SK-N-SH treated with all-trans-retinoic acid at 6 μM for 48 hours (cell line): ENCODE measurements at regions not wholly inside any gene's neighbourhood (a gene's known extent, or its start where the extent isn't known, plus 50 kb on each side); places are given as distances from the start of the nearest gene placed in this dataset.

Experiments
- ATAC-seq: fragments of 200-7000 bp; cut with Tn5 transposase; 3 replicates; pipeline ENCODE4 v1.9.1; 2020; ENCODE audit warnings: mild to moderate bottlenecking, moderate library complexity
- ARNTL ChIP-seq: fragments of 450-650 bp; formaldehyde crosslinking; IDR thresholded peaks from 2 replicates; pipeline ENCODE4 v1.5.0; 2020; ENCODE audit warnings: low read depth, mild to moderate bottlenecking, moderate library complexity, borderline replicate concordance
- BACH2 ChIP-seq: fragments of 250-450 bp; sonication (Bioruptor Pico); IDR thresholded peaks from 2 replicates; pipeline ENCODE4 v1.9.0; 2021; ENCODE audit warnings: mild to moderate bottlenecking, borderline replicate concordance
- CSDC2 ChIP-seq: fragments of 250-450 bp; sonication (Bioruptor Pico); IDR thresholded peaks from 2 replicates; pipeline ENCODE4 v1.5.0; 2020; ENCODE audit warnings: mild to moderate bottlenecking, moderate library complexity
- GLIS3 ChIP-seq: fragments of 250-450 bp; sonication (Bioruptor Pico); IDR thresholded peaks from 2 replicates; pipeline ENCODE4 v1.5.0; 2020; ENCODE audit warnings: mild to moderate bottlenecking, moderate library complexity
- ISL1 ChIP-seq: fragments of 250-450 bp; sonication (Bioruptor Pico); IDR thresholded peaks from 2 replicates; pipeline ENCODE4 v2.1.2; 2022; ENCODE audit warnings: mild to moderate bottlenecking, moderate library complexity
- OSR1 ChIP-seq: fragments of 250-450 bp; sonication (Bioruptor Pico); IDR thresholded peaks from 2 replicates; pipeline ENCODE4 v1.8.0; 2022; ENCODE audit warnings: moderate library complexity, mild to moderate bottlenecking, inconsistent platforms
- PPARA ChIP-seq: fragments of 250-450 bp; sonication (Bioruptor Pico); IDR thresholded peaks from 2 replicates; pipeline ENCODE4 v1.5.0; 2020; ENCODE audit warnings: mild to moderate bottlenecking, borderline replicate concordance
- RARB ChIP-seq: fragments of 250-450 bp; sonication (Bioruptor Pico); IDR thresholded peaks from 2 replicates; pipeline ENCODE4 v1.8.0; 2021; ENCODE audit warnings: mild to moderate bottlenecking, moderate library complexity
- TCF4 ChIP-seq: fragments of 250-450 bp; sonication (Bioruptor Pico); IDR thresholded peaks from 2 replicates; pipeline ENCODE4 v1.8.0; 2021; ENCODE audit warnings: mild to moderate bottlenecking, moderate library complexity, borderline replicate concordance
- TOX ChIP-seq: fragments of 250-450 bp; sonication (Bioruptor Pico); IDR thresholded peaks from 2 replicates; pipeline ENCODE4 v1.8.0; 2021; ENCODE audit warnings: mild to moderate bottlenecking, moderate library complexity, borderline replicate concordance
- ZC3H10 ChIP-seq: fragments of 250-450 bp; sonication (Bioruptor Pico); IDR thresholded peaks from 2 replicates; pipeline ENCODE4 v1.5.1; 2021; ENCODE audit warnings: mild to moderate bottlenecking, moderate library complexity
- ZFP3 ChIP-seq: fragments of 250-450 bp; sonication (Bioruptor Pico); IDR thresholded peaks from 2 replicates; pipeline ENCODE4 v1.5.0; 2020; ENCODE audit warnings: mild to moderate bottlenecking, moderate library complexity
- ZFP30 ChIP-seq: fragments of 450-650 bp; formaldehyde crosslinking; IDR thresholded peaks from 2 replicates; pipeline ENCODE4 v1.5.0; 2022; ENCODE audit warnings: mild to moderate bottlenecking, moderate library complexity
- ZNF565 ChIP-seq: fragments of 450-650 bp; formaldehyde crosslinking; conservative IDR thresholded peaks from 2 replicates; pipeline ENCODE4 v1.5.0; 2020; ENCODE audit warnings: low read depth, mild to moderate bottlenecking, moderate library complexity
- ZNF70 ChIP-seq: fragments of 450-650 bp; formaldehyde crosslinking; IDR thresholded peaks from 2 replicates; pipeline ENCODE4 v1.5.0; 2020; ENCODE audit warnings: mild to moderate bottlenecking, moderate library complexity
- ZNF8 ChIP-seq: fragments of 450-650 bp; formaldehyde crosslinking; IDR thresholded peaks from 2 replicates; pipeline ENCODE4 v1.5.0; 2020; ENCODE audit warnings: mild to moderate bottlenecking, moderate library complexity
- TF ChIP-seq, protein P1 (sequence below): fragments of 250-450 bp; sonication (Bioruptor Pico); IDR thresholded peaks from 2 replicates; pipeline ENCODE4 v1.5.1; 2020; ENCODE audit warnings: low read depth, mild to moderate bottlenecking, moderate library complexity
- TF ChIP-seq, protein P2 (sequence below): fragments of 250-450 bp; sonication (Bioruptor Pico); IDR thresholded peaks from 2 replicates; pipeline ENCODE4 v1.8.0; 2021; ENCODE audit warnings: low read depth, mild to moderate bottlenecking, moderate library complexity, borderline replicate concordance
- TF ChIP-seq, protein P3 (sequence below): fragments of 250-450 bp; sonication (Bioruptor Pico); IDR thresholded peaks from 2 replicates; pipeline ENCODE4 v1.8.0; 2020; ENCODE audit warnings: mild to moderate bottlenecking, moderate library complexity, borderline replicate concordance
- TF ChIP-seq, protein P4 (sequence below): fragments of 250-450 bp; sonication (Bioruptor Pico); IDR thresholded peaks from 2 replicates; pipeline ENCODE4 v1.5.0; 2020; ENCODE audit warnings: mild to moderate bottlenecking, moderate library complexity
- TF ChIP-seq, protein P5 (sequence below): fragments of 250-450 bp; sonication (Bioruptor Pico); IDR thresholded peaks from 2 replicates; pipeline ENCODE4 v1.5.1; 2021; ENCODE audit warnings: mild to moderate bottlenecking, moderate library complexity

DNA sequence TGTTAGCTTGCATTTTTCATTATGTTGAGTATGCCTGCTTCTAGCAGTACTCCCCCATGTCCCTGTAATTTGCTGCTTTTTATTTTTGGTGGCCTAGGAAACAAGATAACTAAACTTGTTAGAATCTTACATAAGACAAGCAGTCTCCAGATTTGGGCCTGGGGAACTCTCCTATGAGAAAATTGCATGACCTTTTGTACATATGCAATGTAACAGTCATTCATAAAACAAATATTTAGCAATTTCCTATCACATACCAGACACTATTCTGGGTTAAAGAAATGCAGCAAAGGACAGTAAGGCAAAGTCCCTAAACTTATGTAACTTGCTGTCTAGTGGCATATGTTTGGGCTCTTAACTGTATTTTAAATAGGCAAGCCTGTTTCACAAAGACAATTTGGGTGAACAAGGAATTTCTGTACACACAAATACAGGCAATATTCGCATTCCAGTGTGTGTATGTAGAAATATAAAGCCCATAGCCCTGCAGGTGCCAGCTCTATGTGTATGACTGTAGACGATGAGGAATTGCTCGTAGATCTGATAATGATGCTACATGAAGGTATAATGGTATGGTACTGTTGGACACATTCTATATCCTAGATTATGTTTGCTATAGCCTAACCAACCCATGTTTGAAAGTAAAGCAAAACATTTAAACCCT, 305.2 kb upstream of the CITED2 start:
- ATAC-seq: no peak
- no peak for TF ChIP-seq ARNTL (CRISPR knock-in tag)
- no peak for TF ChIP-seq CSDC2
- no peak for TF ChIP-seq GLIS3 (CRISPR knock-in tag)
- TF ChIP-seq, protein P1, sequence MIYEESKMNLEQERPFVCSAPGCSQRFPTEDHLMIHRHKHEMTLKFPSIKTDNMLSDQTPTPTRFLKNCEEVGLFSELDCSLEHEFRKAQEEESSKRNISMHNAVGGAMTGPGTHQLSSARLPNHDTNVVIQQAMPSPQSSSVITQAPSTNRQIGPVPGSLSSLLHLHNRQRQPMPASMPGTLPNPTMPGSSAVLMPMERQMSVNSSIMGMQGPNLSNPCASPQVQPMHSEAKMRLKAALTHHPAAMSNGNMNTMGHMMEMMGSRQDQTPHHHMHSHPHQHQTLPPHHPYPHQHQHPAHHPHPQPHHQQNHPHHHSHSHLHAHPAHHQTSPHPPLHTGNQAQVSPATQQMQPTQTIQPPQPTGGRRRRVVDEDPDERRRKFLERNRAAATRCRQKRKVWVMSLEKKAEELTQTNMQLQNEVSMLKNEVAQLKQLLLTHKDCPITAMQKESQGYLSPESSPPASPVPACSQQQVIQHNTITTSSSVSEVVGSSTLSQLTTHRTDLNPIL (CRISPR knock-in tag): no peak
- TF ChIP-seq, protein P2, sequence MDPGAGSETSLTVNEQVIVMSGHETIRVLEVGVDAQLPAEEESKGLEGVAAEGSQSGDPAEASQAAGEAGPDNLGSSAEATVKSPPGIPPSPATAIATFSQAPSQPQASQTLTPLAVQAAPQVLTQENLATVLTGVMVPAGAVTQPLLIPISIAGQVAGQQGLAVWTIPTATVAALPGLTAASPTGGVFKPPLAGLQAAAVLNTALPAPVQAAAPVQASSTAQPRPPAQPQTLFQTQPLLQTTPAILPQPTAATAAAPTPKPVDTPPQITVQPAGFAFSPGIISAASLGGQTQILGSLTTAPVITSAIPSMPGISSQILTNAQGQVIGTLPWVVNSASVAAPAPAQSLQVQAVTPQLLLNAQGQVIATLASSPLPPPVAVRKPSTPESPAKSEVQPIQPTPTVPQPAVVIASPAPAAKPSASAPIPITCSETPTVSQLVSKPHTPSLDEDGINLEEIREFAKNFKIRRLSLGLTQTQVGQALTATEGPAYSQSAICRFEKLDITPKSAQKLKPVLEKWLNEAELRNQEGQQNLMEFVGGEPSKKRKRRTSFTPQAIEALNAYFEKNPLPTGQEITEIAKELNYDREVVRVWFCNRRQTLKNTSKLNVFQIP: no peak
- TF ChIP-seq ZNF70: no peak
- no peak for TF ChIP-seq PPARA (CRISPR knock-in tag)
- TF ChIP-seq, protein P3, sequence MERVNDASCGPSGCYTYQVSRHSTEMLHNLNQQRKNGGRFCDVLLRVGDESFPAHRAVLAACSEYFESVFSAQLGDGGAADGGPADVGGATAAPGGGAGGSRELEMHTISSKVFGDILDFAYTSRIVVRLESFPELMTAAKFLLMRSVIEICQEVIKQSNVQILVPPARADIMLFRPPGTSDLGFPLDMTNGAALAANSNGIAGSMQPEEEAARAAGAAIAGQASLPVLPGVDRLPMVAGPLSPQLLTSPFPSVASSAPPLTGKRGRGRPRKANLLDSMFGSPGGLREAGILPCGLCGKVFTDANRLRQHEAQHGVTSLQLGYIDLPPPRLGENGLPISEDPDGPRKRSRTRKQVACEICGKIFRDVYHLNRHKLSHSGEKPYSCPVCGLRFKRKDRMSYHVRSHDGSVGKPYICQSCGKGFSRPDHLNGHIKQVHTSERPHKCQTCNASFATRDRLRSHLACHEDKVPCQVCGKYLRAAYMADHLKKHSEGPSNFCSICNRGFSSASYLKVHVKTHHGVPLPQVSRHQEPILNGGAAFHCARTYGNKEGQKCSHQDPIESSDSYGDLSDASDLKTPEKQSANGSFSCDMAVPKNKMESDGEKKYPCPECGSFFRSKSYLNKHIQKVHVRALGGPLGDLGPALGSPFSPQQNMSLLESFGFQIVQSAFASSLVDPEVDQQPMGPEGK: no peak
- no peak for TF ChIP-seq ISL1
- no peak for TF ChIP-seq ZNF8 (CRISPR knock-in tag)
- TF ChIP-seq RARB (CRISPR knock-in tag): no peak
- no peak for TF ChIP-seq BACH2 (CRISPR knock-in tag)
- no peak for TF ChIP-seq ZC3H10
- TF ChIP-seq, protein P4, sequence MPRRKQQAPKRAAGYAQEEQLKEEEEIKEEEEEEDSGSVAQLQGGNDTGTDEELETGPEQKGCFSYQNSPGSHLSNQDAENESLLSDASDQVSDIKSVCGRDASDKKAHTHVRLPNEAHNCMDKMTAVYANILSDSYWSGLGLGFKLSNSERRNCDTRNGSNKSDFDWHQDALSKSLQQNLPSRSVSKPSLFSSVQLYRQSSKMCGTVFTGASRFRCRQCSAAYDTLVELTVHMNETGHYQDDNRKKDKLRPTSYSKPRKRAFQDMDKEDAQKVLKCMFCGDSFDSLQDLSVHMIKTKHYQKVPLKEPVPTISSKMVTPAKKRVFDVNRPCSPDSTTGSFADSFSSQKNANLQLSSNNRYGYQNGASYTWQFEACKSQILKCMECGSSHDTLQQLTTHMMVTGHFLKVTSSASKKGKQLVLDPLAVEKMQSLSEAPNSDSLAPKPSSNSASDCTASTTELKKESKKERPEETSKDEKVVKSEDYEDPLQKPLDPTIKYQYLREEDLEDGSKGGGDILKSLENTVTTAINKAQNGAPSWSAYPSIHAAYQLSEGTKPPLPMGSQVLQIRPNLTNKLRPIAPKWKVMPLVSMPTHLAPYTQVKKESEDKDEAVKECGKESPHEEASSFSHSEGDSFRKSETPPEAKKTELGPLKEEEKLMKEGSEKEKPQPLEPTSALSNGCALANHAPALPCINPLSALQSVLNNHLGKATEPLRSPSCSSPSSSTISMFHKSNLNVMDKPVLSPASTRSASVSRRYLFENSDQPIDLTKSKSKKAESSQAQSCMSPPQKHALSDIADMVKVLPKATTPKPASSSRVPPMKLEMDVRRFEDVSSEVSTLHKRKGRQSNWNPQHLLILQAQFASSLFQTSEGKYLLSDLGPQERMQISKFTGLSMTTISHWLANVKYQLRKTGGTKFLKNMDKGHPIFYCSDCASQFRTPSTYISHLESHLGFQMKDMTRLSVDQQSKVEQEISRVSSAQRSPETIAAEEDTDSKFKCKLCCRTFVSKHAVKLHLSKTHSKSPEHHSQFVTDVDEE (CRISPR knock-in tag): no peak
- no peak for TF ChIP-seq TOX (CRISPR knock-in tag)
- TF ChIP-seq ZNF565 (CRISPR knock-in tag): no peak
- TF ChIP-seq TCF4 (CRISPR knock-in tag): no peak
- TF ChIP-seq, all 23 proteins: peak for 0

DNA sequence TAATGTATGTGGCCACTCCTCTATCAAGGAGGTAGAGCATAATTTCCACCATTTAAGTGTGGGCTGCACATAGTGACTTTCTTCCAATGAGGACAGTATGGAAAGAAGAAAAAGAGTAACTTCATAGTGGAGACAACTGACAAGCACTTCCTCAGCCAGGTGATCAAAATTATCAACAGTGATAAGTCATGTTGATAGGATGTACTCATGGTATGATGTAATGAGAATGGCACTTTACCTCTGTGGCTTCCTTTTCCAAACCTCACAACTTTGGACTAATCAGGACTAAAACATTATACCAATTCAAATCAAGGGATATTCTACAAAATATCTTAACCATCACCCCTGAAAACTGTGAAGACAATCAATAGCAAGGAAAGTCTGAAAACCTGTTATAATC, 302.3 kb upstream of the CITED2 start:
- no peak for ATAC-seq
- TF ChIP-seq ISL1: no peak

DNA sequence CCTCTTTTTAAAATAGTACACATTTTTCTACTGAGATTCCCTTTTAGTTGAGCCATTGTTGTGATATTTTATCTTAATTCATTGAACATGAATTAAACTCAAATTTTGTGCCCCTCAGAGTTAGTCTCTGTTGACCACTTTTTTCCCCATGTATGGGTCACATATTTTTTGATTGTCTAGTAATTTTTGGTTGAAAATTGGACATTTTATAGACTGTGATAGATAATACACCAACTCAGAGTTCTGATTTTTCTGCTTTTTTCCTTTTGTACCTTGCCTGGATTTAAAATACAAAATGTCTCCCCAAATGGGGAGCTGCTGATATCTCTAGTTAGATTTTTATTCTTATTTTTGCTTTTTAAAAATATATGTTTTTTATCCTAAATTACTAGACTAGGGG, 291.8 kb upstream of the CITED2 start:
- ATAC-seq: no peak
- TF ChIP-seq ARNTL (CRISPR knock-in tag): no peak
- no peak for TF ChIP-seq BACH2 (CRISPR knock-in tag)
- no peak for TF ChIP-seq ZFP30
- TF ChIP-seq, protein P4 (CRISPR knock-in tag): no peak
- TF ChIP-seq CSDC2: no peak
- TF ChIP-seq ZNF70: no peak
- TF ChIP-seq GLIS3 (CRISPR knock-in tag): no peak
- TF ChIP-seq ISL1: no peak
- no peak for TF ChIP-seq ZC3H10
- TF ChIP-seq, protein P5, sequence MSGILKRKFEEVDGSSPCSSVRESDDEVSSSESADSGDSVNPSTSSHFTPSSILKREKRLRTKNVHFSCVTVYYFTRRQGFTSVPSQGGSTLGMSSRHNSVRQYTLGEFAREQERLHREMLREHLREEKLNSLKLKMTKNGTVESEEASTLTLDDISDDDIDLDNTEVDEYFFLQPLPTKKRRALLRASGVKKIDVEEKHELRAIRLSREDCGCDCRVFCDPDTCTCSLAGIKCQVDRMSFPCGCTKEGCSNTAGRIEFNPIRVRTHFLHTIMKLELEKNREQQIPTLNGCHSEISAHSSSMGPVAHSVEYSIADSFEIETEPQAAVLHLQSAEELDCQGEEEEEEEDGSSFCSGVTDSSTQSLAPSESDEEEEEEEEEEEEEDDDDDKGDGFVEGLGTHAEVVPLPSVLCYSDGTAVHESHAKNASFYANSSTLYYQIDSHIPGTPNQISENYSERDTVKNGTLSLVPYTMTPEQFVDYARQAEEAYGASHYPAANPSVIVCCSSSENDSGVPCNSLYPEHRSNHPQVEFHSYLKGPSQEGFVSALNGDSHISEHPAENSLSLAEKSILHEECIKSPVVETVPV: no peak
- no peak for TF ChIP-seq ZFP3 (CRISPR knock-in tag)
- no peak for TF ChIP-seq RARB (CRISPR knock-in tag)
- TF ChIP-seq OSR1 (CRISPR knock-in tag): no peak
- TF ChIP-seq ZNF8 (CRISPR knock-in tag): no peak
